Stimulated activated CD8-positive, alpha-beta memory T cell treated with anti-CD3 and anti-CD28 coated beads, Interleukin-15, amount 100 ng/mL, for 1 hour (primary cell): ENCODE measurements at regions not wholly inside any gene's neighbourhood (a gene's known extent, or its start where the extent isn't known, plus 50 kb on each side); places are given as distances from the start of the nearest gene placed in this dataset.
A peak's percentile ranks its signal among the peaks of the same experiment; 100 is the strongest.

ENCODE experiments used
- DNase-seq: peaks from one replicate; pipeline ENCODE4 v3.0.0-alpha.2; 2020; ENCODE audit warnings: low read depth

DNA sequence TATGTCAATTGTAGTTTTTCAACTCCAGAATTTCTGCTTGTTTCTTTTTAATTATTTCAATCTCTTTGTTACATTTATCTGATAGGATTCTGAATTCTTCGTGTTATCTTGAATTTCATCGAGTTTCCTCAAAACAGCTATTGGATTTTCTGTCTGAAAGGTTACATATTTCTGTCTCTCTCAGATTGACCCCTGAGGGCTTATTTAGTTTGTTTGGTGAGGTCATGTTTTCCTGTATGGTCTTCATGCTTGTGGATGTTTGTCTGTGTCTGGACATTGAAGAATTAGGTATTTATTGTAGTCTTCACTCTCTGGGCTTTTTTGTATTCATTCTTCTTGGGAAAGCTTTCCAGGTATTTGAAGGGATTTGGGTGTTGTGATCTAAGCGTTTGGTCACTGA, 85.6 kb downstream of the SNAPC1 start:
- no peak for DNase-seq

DNA sequence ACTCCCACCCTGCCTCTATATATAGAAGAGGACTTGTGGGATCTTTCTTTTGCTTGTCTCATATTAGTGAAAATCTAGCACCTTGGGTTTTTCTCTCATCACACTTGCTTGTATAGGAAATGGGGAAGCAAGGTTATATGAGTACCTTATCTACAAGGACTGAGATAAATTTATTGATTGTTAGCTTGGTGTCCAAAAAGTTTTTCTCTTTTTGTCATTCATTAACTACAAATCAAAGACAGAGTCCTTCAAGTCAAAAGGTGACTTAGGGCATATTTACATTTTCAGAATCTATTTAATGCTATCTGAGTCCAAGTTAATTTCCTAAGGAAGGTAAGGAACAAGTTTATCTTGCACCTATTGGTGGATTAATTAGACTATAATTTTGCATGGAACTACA, 92.7 kb downstream of the SNAPC1 start:
- no peak for DNase-seq

DNA sequence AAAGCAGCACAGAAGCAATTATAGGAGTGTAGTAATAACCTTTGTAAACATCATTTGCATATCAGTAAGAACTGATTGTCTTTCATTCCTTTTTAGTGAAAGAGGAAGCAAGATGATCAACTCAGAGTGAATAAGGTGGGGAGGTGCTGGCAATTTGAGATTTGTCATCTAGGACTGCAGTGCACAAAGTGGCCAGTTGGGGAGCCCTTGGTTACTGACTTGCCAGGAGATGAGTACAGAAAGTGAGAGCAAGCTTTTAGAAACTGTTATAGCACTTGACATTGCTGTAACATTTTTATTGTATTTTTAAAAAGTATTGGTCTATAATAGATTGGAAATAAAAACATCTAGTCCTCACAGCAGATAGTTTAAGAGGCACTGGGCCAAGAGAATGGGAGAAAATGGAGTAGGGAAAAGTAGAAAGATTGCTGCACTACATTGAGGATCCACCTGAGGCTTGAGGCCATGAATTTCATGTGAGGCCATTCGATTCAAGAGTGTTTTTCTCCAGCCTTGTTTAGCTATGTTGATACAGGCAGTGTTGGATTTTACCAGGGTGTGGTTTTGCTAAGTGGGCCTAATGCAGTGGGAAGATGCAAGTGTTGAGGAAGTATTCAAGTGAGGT, 98.2 kb downstream of the SNAPC1 start:
- DNase-seq = peak; percentile 41

DNA sequence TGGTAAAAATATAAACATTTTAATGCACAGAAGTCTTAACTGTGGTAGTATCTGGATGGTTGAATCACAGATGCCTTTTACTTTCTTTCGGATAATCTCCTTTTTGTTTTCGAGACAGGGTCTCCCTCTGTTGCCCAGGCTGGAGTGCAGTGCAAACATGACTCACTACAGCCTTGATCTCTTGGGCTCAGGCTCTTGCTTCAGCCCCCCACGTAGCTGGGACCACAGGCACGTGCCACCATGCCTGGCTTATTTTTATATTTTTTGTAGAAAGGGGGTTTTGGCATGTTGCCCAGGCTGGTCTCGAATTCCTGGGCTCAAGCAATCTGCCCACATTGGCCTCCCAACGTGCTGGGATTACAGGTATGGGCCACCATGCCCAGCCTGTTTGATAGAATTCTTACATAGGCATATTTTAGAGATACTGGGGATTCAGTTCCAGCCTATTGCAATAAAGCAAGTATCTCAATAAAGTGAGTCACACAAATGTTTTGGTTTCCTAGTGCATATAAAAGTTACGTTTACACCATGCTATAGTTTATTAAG, 99.2 kb downstream of the SNAPC1 start:
- DNase-seq = no peak

DNA sequence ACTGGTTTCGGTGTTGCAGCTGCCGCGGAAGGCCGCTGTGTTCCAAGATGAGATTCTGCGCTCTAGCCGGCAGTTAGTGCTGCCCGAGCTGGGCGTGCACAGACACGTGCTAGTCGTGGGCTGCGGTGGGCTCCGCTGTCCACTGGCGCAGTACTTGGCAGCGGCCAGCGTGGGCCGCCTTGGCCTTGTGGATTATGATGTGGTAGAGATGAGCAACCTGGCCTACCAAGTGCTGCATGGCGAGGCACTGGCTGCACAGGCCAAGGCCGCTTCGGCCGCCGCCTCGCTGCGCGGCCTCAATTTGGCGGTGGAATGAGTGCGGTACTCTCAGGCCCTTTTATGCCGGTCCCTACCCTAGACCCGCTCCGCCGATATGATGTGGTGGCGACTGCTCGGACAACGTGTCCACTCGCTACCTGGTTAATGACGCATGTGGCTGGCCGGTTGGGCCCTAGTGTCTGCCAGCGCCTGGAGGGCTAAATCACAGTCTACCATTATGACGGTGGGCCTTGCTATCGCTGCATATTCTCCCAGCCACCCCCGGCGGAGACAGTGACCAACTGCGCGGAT, 102.2 kb downstream of the SNAPC1 start:
- DNase-seq = no peak

DNA sequence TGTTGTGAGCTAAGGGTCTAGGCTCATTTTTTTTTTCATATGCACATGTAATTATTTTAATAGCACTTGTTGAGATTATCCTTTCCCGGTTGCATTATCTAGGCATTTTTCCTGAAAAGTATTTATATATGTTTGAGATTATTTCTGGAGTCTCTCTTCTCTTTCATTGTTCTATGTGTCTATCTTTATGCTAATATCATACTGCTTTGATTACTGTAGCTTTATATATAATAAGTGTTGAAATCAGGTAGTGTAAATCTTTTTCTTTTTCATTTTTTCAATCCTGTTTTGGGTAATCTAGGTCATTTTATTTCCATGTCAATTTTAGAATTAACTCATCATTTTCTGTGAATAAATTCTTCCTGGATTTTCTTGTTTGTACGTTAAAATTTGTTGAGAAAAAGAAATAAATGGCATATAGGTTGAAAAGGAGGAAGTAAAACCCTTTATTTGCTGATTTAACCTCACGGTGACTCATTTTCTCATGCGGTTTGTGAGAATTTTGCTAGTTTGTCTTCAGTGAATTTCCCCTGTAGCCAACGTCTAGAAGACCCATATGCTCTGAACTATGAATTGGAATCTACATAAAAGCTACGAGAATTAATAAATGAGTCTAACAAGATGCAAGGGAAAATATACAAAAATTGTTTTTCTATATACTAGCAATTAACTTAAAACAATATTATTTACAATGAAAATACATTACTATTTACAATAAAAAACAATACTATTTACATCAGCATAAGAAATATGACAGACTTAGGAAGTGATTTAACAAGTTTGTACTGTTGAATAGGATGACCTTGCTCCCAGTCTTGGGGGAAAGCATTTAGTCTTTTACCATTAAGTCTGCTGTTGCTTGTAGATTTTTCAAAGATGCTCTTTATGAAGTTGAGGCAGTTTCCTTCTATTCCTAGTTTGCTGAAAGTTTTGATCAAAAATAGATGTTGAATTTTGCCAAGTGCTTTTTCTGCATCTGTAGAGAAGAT, 105.0 kb downstream of the SNAPC1 start:
- no peak for DNase-seq

DNA sequence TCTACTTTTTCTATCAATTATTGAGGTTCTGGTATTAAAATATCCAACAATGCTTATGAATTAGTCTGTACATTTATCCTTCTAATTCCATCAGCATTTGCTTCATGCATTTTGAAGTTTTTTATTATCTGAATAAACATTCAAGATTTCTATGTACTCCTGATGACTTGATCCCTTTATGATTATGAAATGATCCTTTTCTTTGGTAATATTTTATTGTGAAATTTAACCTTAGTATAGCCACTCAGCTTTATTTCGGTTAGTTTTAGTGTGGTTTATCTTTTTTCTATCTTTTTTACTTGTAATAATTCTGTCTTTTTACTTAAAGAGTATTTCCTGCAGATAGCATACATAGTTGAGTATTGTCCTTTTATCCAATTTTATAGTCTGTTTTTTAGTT, 106.6 kb downstream of the SNAPC1 start:
- no peak for DNase-seq

DNA sequence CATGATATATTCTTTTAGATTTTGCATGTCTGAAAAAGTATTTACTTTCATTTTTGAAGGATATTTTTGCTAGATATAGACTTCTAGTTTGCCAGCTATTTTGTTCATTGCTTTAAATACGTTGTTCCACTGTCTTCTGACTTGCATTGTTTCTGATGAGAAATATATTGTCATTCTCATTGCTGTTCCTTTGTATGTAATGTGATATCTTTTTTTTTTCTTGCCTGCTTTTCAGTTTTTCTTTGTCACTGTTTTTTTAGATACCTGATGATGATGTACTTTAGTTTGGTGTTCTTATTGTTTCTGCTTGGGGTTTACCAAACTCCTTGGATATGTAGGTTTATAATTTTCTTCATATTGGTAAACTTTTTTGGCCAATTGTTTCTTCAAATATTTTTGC, 107.9 kb downstream of the SNAPC1 start:
- no peak for DNase-seq

DNA sequence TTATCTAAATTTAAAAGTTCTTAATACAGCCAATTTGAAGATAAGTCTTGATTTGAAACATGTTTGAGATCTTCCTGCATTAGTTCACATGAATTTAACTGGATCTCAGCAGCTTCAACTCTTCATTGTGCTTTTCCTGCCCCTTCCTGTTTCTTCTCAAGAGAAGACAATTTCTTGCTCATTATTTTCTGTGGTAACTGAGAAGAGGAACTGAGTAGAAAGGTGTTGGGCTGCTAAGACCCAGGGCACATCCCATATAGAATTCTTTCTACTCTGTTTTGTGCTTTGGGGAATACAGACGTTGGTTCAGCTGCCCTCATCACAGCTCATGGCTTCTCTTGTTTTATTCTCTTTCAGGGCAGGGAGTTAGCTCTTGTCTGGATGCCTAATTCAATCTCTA, 110.2 kb downstream of the SNAPC1 start:
- DNase-seq = no peak

DNA sequence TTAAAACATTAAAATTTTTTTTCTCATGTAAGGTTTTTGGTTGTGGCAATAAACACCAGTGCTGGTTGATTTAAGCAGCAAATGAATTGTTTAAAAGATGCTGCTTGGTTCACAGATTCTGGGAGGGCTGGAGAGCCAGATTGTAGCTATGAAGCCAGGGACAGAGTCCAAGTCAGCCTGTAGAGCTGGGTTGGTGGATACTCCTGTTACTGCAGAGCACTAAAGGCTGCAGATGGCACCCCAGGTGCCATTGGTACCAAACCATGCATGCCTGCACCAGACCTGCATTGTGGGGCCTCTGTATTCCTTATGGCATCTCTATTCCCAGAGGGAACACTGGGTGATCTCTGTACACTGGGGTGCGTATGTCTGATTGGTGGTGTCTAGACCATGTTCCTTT, 113.3 kb downstream of the SNAPC1 start:
- DNase-seq = no peak

DNA sequence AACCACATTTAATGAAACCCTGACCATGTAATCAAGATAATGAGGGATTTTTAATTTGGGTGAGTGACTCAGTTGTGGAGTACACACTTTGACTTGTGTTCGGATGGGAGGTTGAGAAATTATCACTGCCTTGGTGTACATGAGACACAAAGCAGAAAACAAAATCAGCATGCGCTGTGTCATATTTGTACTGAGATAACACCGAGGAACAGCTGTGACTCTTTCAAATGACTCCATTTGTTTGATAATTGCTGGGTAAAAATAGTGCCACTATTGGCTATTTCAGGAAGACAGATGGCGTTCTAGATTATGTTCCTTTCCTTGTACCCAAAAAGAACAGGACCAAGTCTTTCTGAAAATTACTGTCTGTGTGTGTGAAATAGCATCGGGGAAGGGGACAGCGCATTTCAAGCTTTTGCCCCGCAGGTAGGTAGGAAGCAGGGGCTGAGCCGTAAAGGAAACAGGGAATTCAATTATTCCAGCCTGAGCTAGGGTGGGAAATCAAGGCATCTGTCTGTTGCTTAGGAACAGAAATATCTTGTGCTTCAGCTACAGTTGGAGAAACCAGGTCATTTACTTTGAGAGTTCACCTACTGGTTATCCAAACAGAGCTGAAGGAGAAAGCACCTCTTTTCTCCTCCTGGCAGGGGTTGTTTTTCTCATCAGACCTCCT, 114.3 kb downstream of the SNAPC1 start:
- DNase-seq = no peak

DNA sequence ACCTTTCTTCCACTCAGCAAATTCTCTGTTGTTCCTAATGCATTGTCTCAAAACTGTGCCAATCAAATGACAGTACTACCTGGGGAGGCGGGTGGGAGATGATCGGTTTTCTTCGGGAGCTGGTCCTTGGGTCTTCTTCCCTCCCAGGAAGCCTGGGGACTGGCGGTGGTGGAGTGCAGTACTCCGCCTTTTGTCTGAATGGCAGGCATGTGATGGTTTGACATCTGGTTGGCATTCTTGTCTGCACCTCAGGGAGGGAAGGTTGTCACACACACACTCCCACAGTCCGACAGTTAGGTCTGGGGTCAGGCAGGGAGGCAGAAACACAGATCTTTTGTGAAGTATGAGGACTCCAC, 114.8 kb downstream of the SNAPC1 start:
- no peak for DNase-seq

DNA sequence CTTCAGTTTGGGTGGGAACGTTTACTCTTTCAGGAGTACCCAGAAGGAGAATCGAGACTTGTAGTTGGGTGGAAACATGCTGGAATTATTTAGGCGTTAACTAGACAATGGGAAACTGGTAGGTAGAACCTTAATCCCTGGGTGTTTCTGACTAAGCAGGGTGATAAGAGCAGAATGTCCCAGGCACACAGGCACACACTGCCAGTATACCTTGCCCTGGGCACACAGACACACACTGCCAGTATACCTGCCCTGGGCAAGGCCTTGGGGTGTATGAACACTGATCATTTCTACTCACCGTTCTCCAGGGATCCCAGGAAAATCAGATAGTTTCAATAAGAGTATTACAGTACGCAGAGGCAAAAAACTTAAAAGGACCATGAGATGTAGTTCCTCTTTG, 115.5 kb downstream of the SNAPC1 start:
- no peak for DNase-seq

DNA sequence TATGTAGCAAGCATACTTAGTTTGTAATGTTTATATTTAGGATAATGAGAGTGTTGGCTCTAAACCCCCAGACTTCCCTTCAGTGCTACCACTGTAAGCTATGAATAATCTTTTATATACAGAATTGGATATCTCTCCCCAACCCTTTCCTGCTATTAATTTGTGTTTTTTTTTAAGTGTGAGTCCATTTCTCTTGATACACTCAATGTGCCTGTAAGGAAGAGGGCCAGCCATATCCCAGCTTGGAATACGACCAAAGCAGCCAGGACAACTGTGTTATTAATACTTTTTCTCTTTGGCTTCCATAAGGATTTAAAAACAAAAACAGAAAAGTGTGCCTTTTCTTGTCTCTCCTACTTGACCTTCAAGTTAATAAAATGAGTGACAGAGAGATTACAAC, 116.7 kb downstream of the SNAPC1 start:
- no peak for DNase-seq

DNA sequence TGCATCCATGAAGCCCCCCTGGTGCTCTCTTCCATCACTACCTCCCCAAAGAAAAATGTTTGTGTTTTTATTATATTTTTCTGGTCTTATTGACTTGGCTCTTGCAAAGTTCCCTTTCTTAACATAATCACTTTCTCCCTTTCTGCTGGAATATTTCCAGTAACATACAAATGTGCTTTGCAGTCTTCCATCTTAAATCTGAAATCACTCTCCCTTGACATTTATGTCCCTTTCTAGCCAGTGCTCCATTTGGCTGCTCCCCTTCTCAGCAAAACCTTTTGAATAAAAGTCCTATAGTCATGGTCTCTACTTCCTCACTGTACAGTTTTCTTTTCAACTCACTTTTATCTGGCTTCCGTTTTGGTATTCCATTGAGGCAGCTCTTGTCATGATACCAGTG, 118.8 kb downstream of the SNAPC1 start:
- DNase-seq = no peak

DNA sequence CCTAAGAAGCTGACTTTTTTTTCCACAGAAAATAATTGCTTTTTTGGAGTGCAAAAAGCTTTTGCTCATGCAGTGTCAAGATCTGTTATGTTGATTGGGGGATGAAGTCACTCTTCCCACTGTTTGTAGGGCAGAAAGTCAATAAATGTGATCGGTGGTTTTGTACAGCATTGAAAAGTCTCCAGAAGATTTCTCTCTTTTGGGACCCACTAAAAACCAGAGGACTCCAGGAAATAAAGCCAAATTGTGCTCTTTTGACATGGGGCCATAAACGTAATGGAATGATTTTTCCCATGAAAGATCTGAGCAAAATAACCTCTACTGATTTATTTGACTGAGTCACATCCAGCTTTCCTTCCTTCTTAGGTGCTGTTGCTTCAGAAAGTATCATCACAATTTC, 122.5 kb downstream of the SNAPC1 start:
- DNase-seq = no peak

DNA sequence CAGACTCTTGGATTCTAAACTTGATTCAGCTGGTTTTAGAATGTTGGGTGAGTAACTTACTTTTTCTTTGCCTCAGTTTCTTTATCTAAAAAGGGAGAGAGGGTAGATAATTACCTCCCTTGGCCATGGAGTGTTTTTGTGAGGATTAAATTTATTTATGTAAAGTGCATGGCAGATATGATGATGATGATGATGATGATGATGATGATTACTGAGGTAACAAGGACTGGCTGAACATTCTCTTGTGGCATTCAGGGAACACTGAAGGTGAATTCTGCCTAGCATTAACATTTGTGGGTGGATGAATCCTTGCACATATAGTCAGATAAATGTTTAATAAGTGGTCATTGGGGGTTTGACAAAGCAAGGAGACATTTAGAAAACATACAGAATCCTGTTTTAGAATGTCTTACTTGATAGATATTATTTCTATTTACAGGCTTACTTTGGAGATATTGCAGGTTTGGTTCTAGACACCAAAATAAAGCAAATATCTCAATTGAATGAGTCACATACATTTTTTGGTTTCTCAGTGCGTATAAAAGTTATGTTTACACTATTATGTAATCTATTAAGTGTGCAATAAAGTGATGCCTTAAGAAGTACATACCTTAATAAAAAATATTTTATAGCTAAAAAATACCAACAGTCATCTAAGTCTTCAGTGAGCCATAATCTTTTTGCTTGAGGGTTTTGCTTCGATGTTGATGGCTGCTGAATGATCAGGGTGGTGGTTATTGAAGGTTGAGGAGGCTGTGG, 123.2 kb downstream of the SNAPC1 start:
- no peak for DNase-seq

DNA sequence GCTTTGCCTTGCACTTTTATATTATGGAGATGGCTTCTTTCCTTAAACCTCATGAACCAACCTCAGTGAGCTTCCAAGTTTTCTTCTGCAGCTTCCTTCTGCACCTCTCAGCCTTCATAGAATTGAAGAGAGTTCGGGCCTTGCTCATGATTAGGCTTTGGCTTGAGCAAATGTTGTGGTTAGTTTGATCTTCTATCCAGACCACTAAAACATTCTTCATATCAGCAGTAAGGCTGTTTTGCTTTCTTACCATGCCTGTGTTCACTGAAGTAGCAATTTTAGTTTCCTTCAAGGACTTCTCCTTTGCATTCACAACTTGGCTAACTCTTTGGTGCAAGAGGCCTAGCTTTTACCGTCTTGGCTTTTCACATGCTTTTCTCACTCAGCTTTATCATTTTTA, 125.4 kb downstream of the SNAPC1 start:
- no peak for DNase-seq

DNA sequence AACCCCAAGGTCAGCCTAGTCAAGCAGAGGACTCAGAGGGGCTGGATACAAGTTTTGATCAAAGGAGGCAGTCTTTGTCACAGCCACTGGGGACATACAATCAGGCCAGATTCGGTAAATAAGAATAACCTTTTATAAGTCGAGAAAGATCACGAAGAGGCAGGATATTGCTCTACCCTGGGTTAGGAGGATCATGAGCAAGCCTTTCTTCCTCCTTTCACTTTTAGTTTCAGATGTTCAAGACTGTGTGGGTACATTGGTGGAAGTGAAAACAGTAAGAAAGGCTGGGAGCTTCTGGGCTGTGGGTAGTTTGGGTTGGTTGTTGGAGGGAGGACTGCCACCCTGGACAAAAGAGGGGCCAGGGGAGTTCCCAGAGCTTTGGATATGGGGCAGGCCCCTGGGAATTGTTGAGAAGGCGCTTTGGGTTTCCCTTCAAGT, 127.7 kb downstream of the SNAPC1 start:
- DNase-seq = no peak

DNA sequence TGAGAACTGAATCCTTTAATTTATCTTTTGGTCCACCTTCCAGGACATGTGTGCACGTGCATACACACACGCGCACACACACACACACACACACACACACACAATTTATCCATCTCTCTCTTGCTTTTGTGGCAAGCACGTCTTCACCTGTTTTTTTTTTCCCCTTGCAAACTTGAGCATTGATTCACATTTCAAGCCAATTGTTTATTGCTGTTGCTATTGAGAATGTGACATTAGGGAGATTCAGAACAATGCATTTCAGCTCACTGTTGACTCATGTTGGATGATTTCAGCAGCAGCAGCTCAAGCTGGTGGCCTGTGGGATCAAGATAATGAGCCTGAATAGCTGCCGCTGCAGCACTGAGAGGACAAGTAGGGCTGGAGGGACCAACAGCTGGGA, 128.9 kb downstream of the SNAPC1 start:
- no peak for DNase-seq

DNA sequence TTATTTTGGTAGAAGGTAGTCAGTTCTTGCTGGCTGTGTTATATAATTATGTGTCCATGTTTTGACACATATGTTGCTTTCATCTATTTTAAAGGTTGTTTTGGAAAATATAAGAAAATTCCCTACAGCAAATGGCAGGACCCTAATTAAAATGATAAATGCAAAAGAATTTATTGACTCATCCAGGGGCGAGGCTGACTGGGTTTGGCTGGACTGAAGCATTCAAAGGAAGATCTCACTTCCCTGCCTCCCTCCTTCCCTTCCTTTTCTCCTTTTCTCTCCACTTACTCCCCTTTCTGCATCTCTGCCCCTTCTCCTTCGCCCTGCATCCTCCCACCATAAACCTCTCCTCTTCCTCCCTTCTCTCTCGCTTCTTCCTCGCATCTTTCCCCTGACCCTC, 129.6 kb downstream of the SNAPC1 start:
- no peak for DNase-seq
